ENCODE measurements at regions not wholly inside any gene's neighbourhood (a gene's known extent, or its start where the extent isn't known, plus 50 kb on each side); places are given as distances from the start of the nearest gene placed in this dataset.

DNA sequence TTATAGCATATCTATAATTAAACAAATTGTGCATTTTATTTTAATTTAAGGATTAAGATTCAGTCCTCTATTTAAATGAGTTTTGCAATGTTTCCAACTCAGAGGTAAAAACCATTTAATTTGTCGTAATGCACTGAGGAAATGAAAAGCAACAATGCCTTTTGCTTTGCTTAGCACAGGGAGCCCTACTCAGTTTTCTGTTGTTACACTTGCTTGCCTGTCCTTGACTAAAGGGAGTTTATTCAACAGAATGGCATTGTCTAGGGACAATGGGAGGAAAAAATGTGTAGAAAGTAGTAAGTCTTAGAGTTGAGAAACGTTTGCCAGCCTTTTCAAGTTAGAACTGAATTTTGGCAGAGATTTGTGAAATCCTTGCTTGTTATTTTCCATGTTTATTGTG is 734.2 kb upstream of the ANO3 start:
- TF ChIP-seq POLR2A (IDR thresholded peaks at IDR 0.05; ENCODE audit: borderline replicate concordance, extremely low read depth, insufficient read depth, insufficient read length): no peak
- TF ChIP-seq, protein P1, sequence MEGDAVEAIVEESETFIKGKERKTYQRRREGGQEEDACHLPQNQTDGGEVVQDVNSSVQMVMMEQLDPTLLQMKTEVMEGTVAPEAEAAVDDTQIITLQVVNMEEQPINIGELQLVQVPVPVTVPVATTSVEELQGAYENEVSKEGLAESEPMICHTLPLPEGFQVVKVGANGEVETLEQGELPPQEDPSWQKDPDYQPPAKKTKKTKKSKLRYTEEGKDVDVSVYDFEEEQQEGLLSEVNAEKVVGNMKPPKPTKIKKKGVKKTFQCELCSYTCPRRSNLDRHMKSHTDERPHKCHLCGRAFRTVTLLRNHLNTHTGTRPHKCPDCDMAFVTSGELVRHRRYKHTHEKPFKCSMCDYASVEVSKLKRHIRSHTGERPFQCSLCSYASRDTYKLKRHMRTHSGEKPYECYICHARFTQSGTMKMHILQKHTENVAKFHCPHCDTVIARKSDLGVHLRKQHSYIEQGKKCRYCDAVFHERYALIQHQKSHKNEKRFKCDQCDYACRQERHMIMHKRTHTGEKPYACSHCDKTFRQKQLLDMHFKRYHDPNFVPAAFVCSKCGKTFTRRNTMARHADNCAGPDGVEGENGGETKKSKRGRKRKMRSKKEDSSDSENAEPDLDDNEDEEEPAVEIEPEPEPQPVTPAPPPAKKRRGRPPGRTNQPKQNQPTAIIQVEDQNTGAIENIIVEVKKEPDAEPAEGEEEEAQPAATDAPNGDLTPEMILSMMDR (IDR thresholded peaks at IDR 0.05 in 2 of 3, conservative IDR thresholded peaks at IDR 0.05 in 1 of 3; ENCODE audit: borderline replicate concordance in 1 of 3, insufficient read depth in 1 of 3, low read depth in 2 of 3, low read length in 2 of 3): no peak
- no peak for TF ChIP-seq RAD21 (IDR thresholded peaks at IDR 0.05; ENCODE audit: low read depth)

Measured in HCT116 (cell line).